B cell (primary cell): ENCODE measurements at regions not wholly inside any gene's neighbourhood (a gene's known extent, or its start where the extent isn't known, plus 50 kb on each side); places are given as distances from the start of the nearest gene placed in this dataset.

Source experiments
- ATAC-seq: fragments of 200-7000 bp; cut with Tn5 transposase; one replicate; pipeline ENCODE4 v1.10.0; 2021; ENCODE audit warnings: low read depth, mild to moderate bottlenecking, moderate number of reproducible peaks, moderate library complexity
- CTCF ChIA-PET: fragments of 350-600 bp; sonication (Branson Sonifier 250); formaldehyde crosslinking; loops from one replicate; lab custom pipeline; 2021; ENCODE audit warnings: antibody characterized with exemption, inconsistent platforms; lab: Charles Lee
- POLR2A ChIA-PET: fragments of 350-600 bp; sonication (Branson Sonifier 250); formaldehyde crosslinking; loops from one replicate; lab custom pipeline; 2021; ENCODE audit warnings: antibody characterized with exemption; lab: Charles Lee
- DNase-seq: peaks from one replicate; pipeline ENCODE4 v3.0.0; 2013
- H2AFZ ChIP-seq: 2 replicates; pipeline ENCODE4 v1.6.1; 2012; ENCODE audit warnings: mild to moderate bottlenecking, low read depth, low read length; ENCODE audit not compliant: insufficient read depth, poor library complexity, severe bottlenecking
- H3K27ac ChIP-seq, 2 donors: 1 replicate in 1 of 2; 2 replicates in 1 of 2; pipeline ENCODE4 v1.5.1; 2012 to 2013; ENCODE audit warnings: low read length in 2 of 2, mild to moderate bottlenecking in 2 of 2, moderate library complexity in 1 of 2
- H3K27me3 ChIP-seq, 4 experiments: fragments of 200-600 bp in 1 of 4; sonication (generic) in 1 of 4; replicated peaks in 1 of 4; 1 replicate in 2 of 4; 2 replicates in 2 of 4; pipeline versions ENCODE4 v1.6.1 to v1.7.0; 2013 to 2016; ENCODE audit warnings: low read length in 3 of 4, mild to moderate bottlenecking in 2 of 4, mixed read lengths in 1 of 4, moderate library complexity in 1 of 4; ENCODE audit not compliant: insufficient read depth in 4 of 4, control insufficient read depth in 3 of 4; ENCODE audit errors: control extremely low read depth in 1 of 4
- H3K36me3 ChIP-seq, 2 experiments: replicated peaks in 1 of 2; 1 replicate in 1 of 2; 2 replicates in 1 of 2; pipeline versions ENCODE4 v1.6.1 to v1.7.1; 2013; ENCODE audit warnings: low read length in 1 of 2; ENCODE audit not compliant: insufficient read depth in 2 of 2, control insufficient read depth in 1 of 2; ENCODE audit errors: control extremely low read depth in 1 of 2, extremely low read depth in 1 of 2
- H3K4me1 ChIP-seq, 2 donors: fragments of 200-600 bp in 1 of 2; sonication (generic) in 1 of 2; 1 replicate in 1 of 2; 2 replicates in 1 of 2; pipeline versions ENCODE4 v1.5.1 to v1.6.1; 2013 to 2017; ENCODE audit warnings: low read length in 2 of 2; ENCODE audit not compliant: control insufficient read depth in 2 of 2, insufficient read depth in 2 of 2
- H3K4me2 ChIP-seq: replicated peaks from 2 replicates; pipeline ENCODE3; 2012; ENCODE audit warnings: mild to moderate bottlenecking, low read depth, low read length; ENCODE audit not compliant: poor library complexity, severe bottlenecking
- H3K4me3 ChIP-seq, 5 experiments: fragments of 200-600 bp in 1 of 5; sonication (generic) in 1 of 5; 1 replicate in 3 of 5; 2 replicates in 2 of 5; pipeline versions ENCODE4 v1.5.1 to v1.7.0; 2011 to 2016; ENCODE audit warnings: low read length in 4 of 5, mild to moderate bottlenecking in 4 of 5, low read depth in 2 of 5, control low read depth in 1 of 5, moderate library complexity in 1 of 5; ENCODE audit not compliant: insufficient read depth in 1 of 5; ENCODE audit errors: control extremely low read depth in 1 of 5, extremely low read depth in 1 of 5
- H3K79me2 ChIP-seq: fragments of 200-600 bp; sonication (generic); one replicate; pipeline ENCODE4 v1.6.0; 2016; ENCODE audit warnings: low read length; ENCODE audit not compliant: control insufficient read depth, insufficient read depth
- H3K9ac ChIP-seq: fragments of 200-600 bp; sonication (generic); 2 replicates; pipeline ENCODE4 v1.6.1; 2017; ENCODE audit warnings: mild to moderate bottlenecking, low read length, moderate library complexity
- H3K9me3 ChIP-seq, 3 donors: one replicate each; pipeline versions ENCODE4 v1.6.1 to v1.7.1; 2013; ENCODE audit warnings: low read length in 2 of 3; ENCODE audit not compliant: control insufficient read depth in 2 of 3, insufficient read depth in 1 of 3; ENCODE audit errors: control extremely low read depth in 1 of 3
- H4K20me1 ChIP-seq: 2 replicates; pipeline ENCODE4 v1.6.0; 2012; ENCODE audit warnings: mild to moderate bottlenecking, low read length; ENCODE audit not compliant: insufficient read depth, control insufficient read depth, poor library complexity, severe bottlenecking
- H3K27ac Mint-ChIP-seq: one replicate; pipeline ENCODE4 v1.8.0; 2021; ENCODE audit warnings: mixed read lengths
- H3K27me3 Mint-ChIP-seq: one replicate; pipeline ENCODE4 v1.8.0; 2021; ENCODE audit warnings: mixed read lengths
- H3K4me1 Mint-ChIP-seq: one replicate; pipeline ENCODE4 v1.8.0; 2021; ENCODE audit warnings: mixed read lengths
- H3K4me3 Mint-ChIP-seq: one replicate; pipeline ENCODE4 v1.8.0; 2021; ENCODE audit warnings: mixed read lengths
- H3K9me3 Mint-ChIP-seq: one replicate; pipeline ENCODE4 v1.8.0; 2022; ENCODE audit warnings: mixed read lengths; ENCODE audit not compliant: insufficient read depth
- CTCF ChIP-seq: fragments of 200-600 bp; IDR thresholded peaks from one replicate; pipeline ENCODE4 v1.8.0; 2022; ENCODE audit warnings: antibody characterized with exemption, mild to moderate bottlenecking
- EZH2 ChIP-seq: IDR thresholded peaks from 2 replicates; pipeline ENCODE4 v1.6.1; 2012; ENCODE audit warnings: borderline replicate concordance, low read depth, mild to moderate bottlenecking, moderate library complexity, low read length; ENCODE audit not compliant: insufficient read depth, poor library complexity, severe bottlenecking
- WGBS: methylation state at CpG from one replicate; pipeline ENCODE4 v1.1.5; 2013; ENCODE audit warnings: missing lambda C conversion rate; ENCODE audit not compliant: insufficient coverage; 5-methylcytosine and 5-hydroxymethylcytosine counted together
- intact Hi-C: fragments of 100-400 bp; cut with micrococcal nuclease; formaldehyde crosslinking; loops from one replicate; pipeline ENCODE4 v1.10.0; 2022

DNA sequence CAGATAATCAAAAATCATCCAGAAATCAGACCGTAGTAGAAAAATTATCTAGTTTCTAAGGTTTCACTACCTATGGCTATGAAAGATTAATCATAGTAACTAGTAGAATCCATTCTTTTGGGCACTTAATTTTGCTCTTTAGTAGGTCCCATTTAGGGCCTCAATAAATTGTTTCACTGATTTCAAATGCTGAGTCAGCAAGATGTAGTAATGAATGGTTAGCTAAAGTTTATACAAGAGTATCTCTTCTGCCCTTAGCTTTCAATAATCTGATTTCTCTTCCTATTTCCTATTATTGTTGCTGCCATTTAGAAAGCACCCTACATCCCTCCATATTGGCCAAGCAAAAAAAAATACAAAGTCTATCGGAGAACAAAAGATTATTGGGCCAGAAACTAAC, 283.2 kb upstream of the PCDH10 start:
- H3K9me3 ChIP-seq: peaks cover 0 to 1% (median 0%) of the 10 kb centered on the region in 3 donors
- ATAC-seq (no peak), DNase-seq (no peak)
- peaks cover 3% of the 10 kb centered on the region for H3K9me3 Mint-ChIP-seq
- no peak overlapping the region for H3K9ac ChIP-seq
- H3K4me3 Mint-ChIP-seq: no peak overlapping the region
- no peaks in the 10 kb centered on the region for H3K79me2 ChIP-seq
- no peak overlapping the region for H2AFZ ChIP-seq
- intact Hi-C loops: no loop called here
- no peak overlapping the region for H3K27ac Mint-ChIP-seq
- H3K4me1 Mint-ChIP-seq: no peaks in the 10 kb centered on the region
- no peaks in the 10 kb centered on the region for H3K4me1 ChIP-seq
- H3K27ac ChIP-seq: no peak overlapping the region
- H4K20me1 ChIP-seq: no peaks in the 10 kb centered on the region
- WGBS: no CpG with 5 or more reads among the region's 2 CpGs
- H3K36me3 ChIP-seq: no peaks in the 10 kb centered on the region
- no peaks in the 10 kb centered on the region for H3K27me3 ChIP-seq
- ChIA-PET POLR2A (no interaction called here), CTCF (no interaction called here)
- no peaks in the 10 kb centered on the region for H3K27me3 Mint-ChIP-seq
- H3K4me2 ChIP-seq: no peak overlapping the region
- no peak for TF ChIP-seq EZH2
- TF ChIP-seq CTCF: no peak
- no peak overlapping the region for H3K4me3 ChIP-seq

DNA sequence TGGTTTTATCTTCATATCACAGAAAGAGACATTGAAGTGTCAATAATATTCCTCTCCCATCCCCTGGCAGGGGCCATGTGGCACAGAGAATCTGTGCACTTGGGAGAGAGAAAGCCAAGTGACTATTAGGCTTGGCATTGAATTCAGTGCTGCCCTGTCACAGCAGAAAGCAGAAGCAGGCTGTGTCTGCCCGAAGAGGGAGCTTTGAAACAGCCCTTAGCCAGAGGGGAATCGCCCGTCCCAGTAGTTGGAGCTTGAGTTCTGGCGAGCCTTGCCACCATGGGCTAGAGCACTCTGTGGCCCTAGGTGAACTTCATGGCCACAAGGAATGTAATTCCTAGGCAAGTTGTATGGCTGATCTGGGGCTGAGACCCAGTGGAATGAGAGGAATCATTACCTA, 282.5 kb upstream of the PCDH10 start:
- Histone ChIP-seq H3K27me3 (no peaks in the 10 kb centered on the region), H3K79me2 (no peaks in the 10 kb centered on the region), H3K9ac (no peak overlapping the region), H3K4me1 (no peaks in the 10 kb centered on the region), H3K36me3 (no peaks in the 10 kb centered on the region), H3K4me3 (no peak overlapping the region), H3K4me2 (no peak overlapping the region), H4K20me1 (no peaks in the 10 kb centered on the region), H3K9me3 (peaks cover 0 to 2% (median 1%) of the 10 kb centered on the region in 3 donors), H3K27ac (no peak overlapping the region), H2AFZ (no peak overlapping the region)
- Mint-ChIP-seq H3K4me1 (no peaks in the 10 kb centered on the region), H3K4me3 (no peak overlapping the region), H3K27ac (no peak overlapping the region), H3K9me3 (peaks cover under 1% of the 10 kb centered on the region), H3K27me3 (no peaks in the 10 kb centered on the region)
- DNase-seq (no peak), ATAC-seq (no peak)
- ChIA-PET POLR2A (no interaction called here), CTCF (no interaction called here)
- no peak for TF ChIP-seq CTCF
- no peak for TF ChIP-seq EZH2
- intact Hi-C loops: no loop called here
- WGBS: 83% methylated on average over 4 of the region's 4 CpGs
